ENCODE measurements at regions not wholly inside any gene's neighbourhood (a gene's known extent, or its start where the extent isn't known, plus 50 kb on each side); places are given as distances from the start of the nearest gene placed in this dataset.
"Not testable (repeated sequence)": the region's sequence is repeated elsewhere in the genome, so short reads cannot be mapped to it uniquely, and the experiment has no call there.

GRCh38 chrX:42832764-42833549 is 55.0 kb upstream of the PPP1R2C start:
- DNase-seq: no peak

- DNase-seq: not testable (repeated sequence)
These were observed 55.6 kb upstream of the PPP1R2C start for GRCh38 chrX:42833550-42833940.

GRCh38 chrX:42837101-42837726 is 59.3 kb upstream of the PPP1R2C start:
- DNase-seq: no peak

- DNase-seq: no peak
These were observed 59.8 kb upstream of the PPP1R2C start for GRCh38 chrX:42837747-42838146.

- no peak for DNase-seq
These were observed 61.7 kb upstream of the PPP1R2C start for GRCh38 chrX:42839632-42840031.

- DNase-seq: no peak
These were observed 68.8 kb upstream of the PPP1R2C start for GRCh38 chrX:42846741-42847140.

- no peak for DNase-seq
These were observed 77.3 kb upstream of the PPP1R2C start for GRCh38 chrX:42855259-42855658.

GRCh38 chrX:42857766-42858165 is 79.8 kb upstream of the PPP1R2C start:
- DNase-seq: no peak

GRCh38 chrX:42869011-42869410 is 91.0 kb upstream of the PPP1R2C start:
- DNase-seq: no peak

- DNase-seq: no peak
These were observed 91.9 kb upstream of the PPP1R2C start for GRCh38 chrX:42869659-42870476.

- no peak for DNase-seq
These were observed 108.6 kb upstream of the PPP1R2C start for GRCh38 chrX:42886519-42886918.

- DNase-seq: no peak
These were observed 123.0 kb upstream of the PPP1R2C start for GRCh38 chrX:42900947-42901346.

- no peak for DNase-seq
These were observed 124.5 kb upstream of the PPP1R2C start for GRCh38 chrX:42902513-42902912.

- DNase-seq: no peak
These were observed 142.8 kb upstream of the PPP1R2C start for GRCh38 chrX:42920752-42921151.

GRCh38 chrX:42930071-42930470 is 152.1 kb upstream of the PPP1R2C start:
- DNase-seq: no peak

- DNase-seq: no peak
These were observed 153.0 kb upstream of the PPP1R2C start for GRCh38 chrX:42930951-42931350.

GRCh38 chrX:42933187-42933586 is 155.2 kb upstream of the PPP1R2C start:
- DNase-seq: no peak

- DNase-seq: peak in 1 of 2 donors; percentile 0
These were observed 156.2 kb upstream of the PPP1R2C start for GRCh38 chrX:42934020-42934726.

GRCh38 chrX:42941671-42942070 is 163.7 kb upstream of the PPP1R2C start:
- DNase-seq: no peak

- DNase-seq: no peak
These were observed 165.3 kb upstream of the PPP1R2C start for GRCh38 chrX:42943051-42943974.

- DNase-seq: no peak
These were observed 166.5 kb upstream of the PPP1R2C start for GRCh38 chrX:42944381-42944998.

Data from inflammatory macrophage treated with lipopolysaccharide for 1 hour (primary cell).